Trophoblast cell (in vitro differentiated cells and primary cell): ENCODE measurements at regions not wholly inside any gene's neighbourhood (a gene's known extent, or its start where the extent isn't known, plus 50 kb on each side); places are given as distances from the start of the nearest gene placed in this dataset.

Experiments
- DNase-seq, 2 donors: peaks; one replicate each; pipeline ENCODE4 v3.0.0-alpha.2; 2016
- H2AFZ ChIP-seq: 2 replicates; pipeline ENCODE4 v1.6.1; 2013; ENCODE audit warnings: low read length, moderate library complexity, mild to moderate bottlenecking; ENCODE audit not compliant: insufficient read depth, poor library complexity
- H2AK5ac ChIP-seq: 2 replicates; pipeline ENCODE4 v1.6.1; 2013; ENCODE audit warnings: mild to moderate bottlenecking, low read length
- H2BK120ac ChIP-seq: 2 replicates; pipeline ENCODE4 v1.6.1; 2013; ENCODE audit warnings: low read length, mild to moderate bottlenecking, moderate library complexity; ENCODE audit not compliant: insufficient read depth, poor library complexity
- H2BK12ac ChIP-seq: 2 replicates; pipeline ENCODE4 v1.6.1; 2013; ENCODE audit warnings: mild to moderate bottlenecking, low read length, moderate library complexity
- H2BK5ac ChIP-seq: 2 replicates; pipeline ENCODE4 v1.6.1; 2013; ENCODE audit warnings: low read length, low read depth, moderate library complexity, mild to moderate bottlenecking; ENCODE audit not compliant: poor library complexity
- H3K14ac ChIP-seq: 2 replicates; pipeline ENCODE4 v1.6.1; 2013; ENCODE audit warnings: mild to moderate bottlenecking, low read length
- H3K18ac ChIP-seq: 2 replicates; pipeline ENCODE4 v1.6.1; 2013; ENCODE audit warnings: mild to moderate bottlenecking, low read length
- H3K23ac ChIP-seq: 2 replicates; pipeline ENCODE4 v1.6.1; 2013; ENCODE audit warnings: low read length
- H3K27ac ChIP-seq: 2 replicates; pipeline ENCODE4 v1.5.1; 2013; ENCODE audit warnings: low read depth, mild to moderate bottlenecking, inconsistent platforms, low read length, moderate library complexity
- H3K27me3 ChIP-seq: 2 replicates; pipeline ENCODE4 v1.6.1; 2013; ENCODE audit warnings: inconsistent platforms, mild to moderate bottlenecking, low read length, moderate library complexity; ENCODE audit not compliant: insufficient read depth
- H3K36me3 ChIP-seq, 2 experiments: 1 replicate in 1 of 2; 2 replicates in 1 of 2; pipeline ENCODE4 v1.6.1; 2013; ENCODE audit warnings: low read length in 2 of 2, mild to moderate bottlenecking in 2 of 2, moderate library complexity in 1 of 2; ENCODE audit not compliant: insufficient read depth in 2 of 2, control insufficient read depth in 1 of 2
- H3K4ac ChIP-seq: 2 replicates; pipeline ENCODE4 v1.6.1; 2013; ENCODE audit warnings: low read depth, mild to moderate bottlenecking, low read length, moderate library complexity
- H3K4me1 ChIP-seq, 2 experiments: 1 replicate in 1 of 2; 2 replicates in 1 of 2; pipeline ENCODE4 v1.6.1; 2013; ENCODE audit warnings: low read length in 2 of 2, mild to moderate bottlenecking in 2 of 2, moderate library complexity in 1 of 2; ENCODE audit not compliant: insufficient read depth in 2 of 2, control insufficient read depth in 1 of 2
- H3K4me2 ChIP-seq: 2 replicates; pipeline ENCODE4 v1.6.1; 2013; ENCODE audit warnings: inconsistent platforms, mild to moderate bottlenecking, low read length, moderate library complexity
- H3K4me3 ChIP-seq: 2 replicates; pipeline ENCODE4 v1.5.1; 2013; ENCODE audit warnings: mild to moderate bottlenecking, low read depth, low read length, inconsistent platforms
- H3K79me1 ChIP-seq: one replicate; pipeline ENCODE4 v1.6.1; 2013; ENCODE audit warnings: low read length
- H3K79me2 ChIP-seq: 2 replicates; pipeline ENCODE4 v1.6.1; 2013; ENCODE audit warnings: low read length, mild to moderate bottlenecking; ENCODE audit not compliant: control insufficient read depth, insufficient read depth, poor library complexity
- H3K9ac ChIP-seq: 2 replicates; pipeline ENCODE4 v1.6.1; 2013; ENCODE audit warnings: mild to moderate bottlenecking, low read length
- H3K9me3 ChIP-seq: 2 replicates; pipeline ENCODE4 v1.6.1; 2013; ENCODE audit warnings: low read depth, mild to moderate bottlenecking, control low read depth, inconsistent platforms, low read length; ENCODE audit not compliant: insufficient read depth
- H4K12ac ChIP-seq: 2 replicates; pipeline ENCODE4 v1.6.1; 2013; ENCODE audit warnings: low read depth, mild to moderate bottlenecking, low read length, moderate library complexity
- H4K8ac ChIP-seq: 2 replicates; pipeline ENCODE4 v1.6.1; 2013; ENCODE audit warnings: low read depth, mild to moderate bottlenecking, low read length, moderate library complexity
- H4K91ac ChIP-seq: one replicate; pipeline ENCODE4 v1.6.1; 2013; ENCODE audit warnings: low read depth, mild to moderate bottlenecking, low read length, moderate library complexity
- WGBS: extraction: QIAGEN DNeasy Blood & Tissue Kit; methylation state at CpG from one replicate; pipeline ENCODE4 v1.1.7; 2013; ENCODE audit warnings: missing lambda C conversion rate; ENCODE audit not compliant: insufficient read length, insufficient coverage; ENCODE audit errors: extremely low coverage; 5-methylcytosine and 5-hydroxymethylcytosine counted together

GRCh38 chr3:80682235-80682634 lies 914.4 kb upstream of the ROBO1 start:
- H3K9me3 ChIP-seq = no peaks in the 10 kb centered on the region
- H4K8ac ChIP-seq = no peak overlapping the region
- H2BK12ac ChIP-seq = no peak overlapping the region
- H3K79me1 ChIP-seq = no peaks in the 10 kb centered on the region
- no peaks in the 10 kb centered on the region for H3K79me2 ChIP-seq
- H2BK120ac ChIP-seq = no peak overlapping the region
- H3K27me3 ChIP-seq = no peaks in the 10 kb centered on the region
- no peaks in the 10 kb centered on the region for H3K4me1 ChIP-seq
- no peaks in the 10 kb centered on the region for H3K36me3 ChIP-seq
- no peak overlapping the region for H3K23ac ChIP-seq
- H2BK5ac ChIP-seq = no peak overlapping the region
- no peak overlapping the region for H2AFZ ChIP-seq
- H3K9ac ChIP-seq = no peak overlapping the region
- H4K12ac ChIP-seq = no peak overlapping the region
- no peak overlapping the region for H3K4ac ChIP-seq
- H3K4me3 ChIP-seq = no peak overlapping the region
- DNase-seq = no peak
- no peak overlapping the region for H4K91ac ChIP-seq
- no peak overlapping the region for H2AK5ac ChIP-seq
- no peak overlapping the region for H3K4me2 ChIP-seq
- no peak overlapping the region for H3K18ac ChIP-seq
- no peak overlapping the region for H3K14ac ChIP-seq
- H3K27ac ChIP-seq = no peak overlapping the region

DNA sequence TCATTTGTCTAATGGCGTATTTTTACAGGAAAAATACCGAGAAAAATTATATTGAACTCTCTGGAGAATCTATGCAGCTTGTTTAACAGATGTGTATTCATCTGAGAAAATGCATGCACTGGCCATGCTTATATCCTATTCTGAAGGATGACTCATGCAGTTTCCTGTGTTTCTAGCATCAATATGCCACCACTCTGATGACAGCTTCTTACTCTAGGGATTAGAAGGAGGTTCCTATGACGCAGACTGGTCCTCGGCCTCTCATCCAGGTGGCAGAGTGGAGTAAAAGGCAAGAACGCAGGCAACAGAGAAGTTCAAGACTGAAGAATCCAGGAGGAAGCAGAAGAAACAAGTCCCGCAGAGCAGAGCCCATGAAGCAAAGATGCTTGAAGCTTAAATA lies 910.0 kb upstream of the ROBO1 start:
- no peaks in the 10 kb centered on the region for H3K27me3 ChIP-seq
- no peak overlapping the region for H3K27ac ChIP-seq

GRCh38 chr3:80676866-80677265 lies 909.1 kb upstream of the ROBO1 start:
- H3K9me3 ChIP-seq = no peaks in the 10 kb centered on the region
- no peaks in the 10 kb centered on the region for H3K27me3 ChIP-seq
- H2AK5ac ChIP-seq = no peak overlapping the region
- H3K4me3 ChIP-seq = no peak overlapping the region
- H3K18ac ChIP-seq = no peak overlapping the region
- H4K12ac ChIP-seq = no peak overlapping the region
- no peak overlapping the region for H3K14ac ChIP-seq
- no peak for DNase-seq
- H3K4me1 ChIP-seq = no peaks in the 10 kb centered on the region
- no peak overlapping the region for H3K27ac ChIP-seq
- no peaks in the 10 kb centered on the region for H3K79me2 ChIP-seq
- no peak overlapping the region for H4K8ac ChIP-seq
- no peak overlapping the region for H4K91ac ChIP-seq
- no peak overlapping the region for H2BK120ac ChIP-seq
- H3K36me3 ChIP-seq = no peaks in the 10 kb centered on the region
- H2BK12ac ChIP-seq = no peak overlapping the region
- no peak overlapping the region for H3K4ac ChIP-seq
- H2AFZ ChIP-seq = no peak overlapping the region
- H3K79me1 ChIP-seq = no peaks in the 10 kb centered on the region
- no peak overlapping the region for H2BK5ac ChIP-seq
- no peak overlapping the region for H3K23ac ChIP-seq
- H3K4me2 ChIP-seq = no peak overlapping the region
- no peak overlapping the region for H3K9ac ChIP-seq

More for the DNA sequence above, 910.0 kb upstream of the ROBO1 start:
- no peak overlapping the region for H3K4ac ChIP-seq
- H2AK5ac ChIP-seq = no peak overlapping the region
- H2BK5ac ChIP-seq = no peak overlapping the region
- no peak overlapping the region for H3K14ac ChIP-seq
- H3K79me2 ChIP-seq = no peaks in the 10 kb centered on the region
- H3K23ac ChIP-seq = no peak overlapping the region
- no peak for DNase-seq
- H4K12ac ChIP-seq = no peak overlapping the region
- no peak overlapping the region for H2BK120ac ChIP-seq
- no CpG with 5 or more reads among the region's 6 CpGs for WGBS
- no peak overlapping the region for H4K8ac ChIP-seq
- H3K4me2 ChIP-seq = no peak overlapping the region
- no peak overlapping the region for H3K9ac ChIP-seq
- H3K36me3 ChIP-seq = no peaks in the 10 kb centered on the region
- no peaks in the 10 kb centered on the region for H3K9me3 ChIP-seq
- no peaks in the 10 kb centered on the region for H3K4me1 ChIP-seq
- H3K18ac ChIP-seq = no peak overlapping the region
- H2BK12ac ChIP-seq = no peak overlapping the region
- H2AFZ ChIP-seq = no peak overlapping the region
- no peak overlapping the region for H4K91ac ChIP-seq
- H3K4me3 ChIP-seq = no peak overlapping the region
- H3K79me1 ChIP-seq = no peaks in the 10 kb centered on the region

- no peak overlapping the region for H3K4ac ChIP-seq
- no peak overlapping the region for H3K23ac ChIP-seq
- H2AK5ac ChIP-seq = no peak overlapping the region
- no peak overlapping the region for H4K91ac ChIP-seq
- no peak overlapping the region for H2BK12ac ChIP-seq
- no peak overlapping the region for H3K9ac ChIP-seq
- H2AFZ ChIP-seq = no peak overlapping the region
- no peaks in the 10 kb centered on the region for H3K4me1 ChIP-seq
- H4K8ac ChIP-seq = no peak overlapping the region
- no peaks in the 10 kb centered on the region for H3K9me3 ChIP-seq
- no peaks in the 10 kb centered on the region for H3K79me1 ChIP-seq
- H3K79me2 ChIP-seq = no peaks in the 10 kb centered on the region
- no peak overlapping the region for H2BK120ac ChIP-seq
- H3K27me3 ChIP-seq = no peaks in the 10 kb centered on the region
- no peak overlapping the region for H3K18ac ChIP-seq
- H3K27ac ChIP-seq = no peak overlapping the region
- WGBS = no CpG with 5 or more reads among the region's 2 CpGs
- H3K4me3 ChIP-seq = no peak overlapping the region
- H3K36me3 ChIP-seq = no peaks in the 10 kb centered on the region
- no peak for DNase-seq
- H4K12ac ChIP-seq = no peak overlapping the region
- H3K14ac ChIP-seq = no peak overlapping the region
- no peak overlapping the region for H2BK5ac ChIP-seq
- no peak overlapping the region for H3K4me2 ChIP-seq
These were observed 908.5 kb upstream of the ROBO1 start for GRCh38 chr3:80676261-80676660.

DNA sequence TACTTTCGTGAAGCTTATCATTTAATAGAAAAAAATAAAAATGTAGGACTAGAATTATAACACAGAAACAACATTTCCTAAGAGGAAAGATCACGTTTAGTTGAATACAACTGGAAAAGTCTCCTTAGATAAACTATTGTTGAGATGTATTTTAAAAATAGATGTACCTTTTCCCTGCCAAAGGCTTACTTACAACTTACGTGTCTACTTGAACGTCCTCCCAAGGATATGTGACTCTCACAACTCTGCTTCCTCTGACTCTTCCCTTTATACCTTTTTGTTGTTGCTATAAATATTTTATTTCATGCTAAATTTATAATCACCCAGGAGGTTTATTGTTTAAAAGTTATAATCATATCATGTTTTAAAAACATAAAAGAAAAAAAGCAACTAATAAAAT lies 908.0 kb upstream of the ROBO1 start:
- Histone ChIP-seq H3K4me1 (no peaks in the 10 kb centered on the region), H2BK5ac (no peak overlapping the region), H2AFZ (no peak overlapping the region), H4K12ac (no peak overlapping the region), H2BK120ac (no peak overlapping the region), H3K9me3 (no peaks in the 10 kb centered on the region), H2BK12ac (no peak overlapping the region), H3K4me3 (no peak overlapping the region), H2AK5ac (no peak overlapping the region), H3K79me2 (no peaks in the 10 kb centered on the region), H3K27ac (no peak overlapping the region), H3K9ac (no peak overlapping the region), H3K14ac (no peak overlapping the region), H3K4me2 (no peak overlapping the region), H3K4ac (no peak overlapping the region), H3K27me3 (no peaks in the 10 kb centered on the region), H3K23ac (no peak overlapping the region), H3K79me1 (no peaks in the 10 kb centered on the region), H3K18ac (no peak overlapping the region), H4K91ac (no peak overlapping the region), H4K8ac (no peak overlapping the region), H3K36me3 (no peaks in the 10 kb centered on the region)
- no CpG with 5 or more reads among the region's 4 CpGs for whole genome bisulfite sequencing
- no peak for DNase-seq
